ENCODE measurements at regions not wholly inside any gene's neighbourhood (a gene's known extent, or its start where the extent isn't known, plus 50 kb on each side); places are given as distances from the start of the nearest gene placed in this dataset.

GRCh38 chr5:93653716-93654115 lies 70.7 kb downstream of the NR2F1 start:
- no peak overlapping the region for H3K4me2 ChIP-seq (ENCODE audit: extremely low read depth, insufficient read depth, low read length)
- H3K9me3 ChIP-seq (ENCODE audit: control insufficient read depth, insufficient read depth, low read depth, low read length): no peaks in the 10 kb centered on the region
- DNase-seq (ENCODE audit: low read depth in 2 of 2): no peak
- H2AFZ ChIP-seq (ENCODE audit: low read length): no peak overlapping the region
- no peak overlapping the region for H3K9ac ChIP-seq (ENCODE audit: insufficient read depth, low read length)
- no peak overlapping the region for H3K27ac ChIP-seq (ENCODE audit: insufficient read depth, low read length)
- H4K20me1 ChIP-seq (ENCODE audit: control insufficient read depth, extremely low read depth, insufficient read depth, low read length): no peaks in the 10 kb centered on the region
- H3K4me1 ChIP-seq (ENCODE audit: control insufficient read depth, extremely low read depth, insufficient read depth, low read length): no peaks in the 10 kb centered on the region
- no peaks in the 10 kb centered on the region for H3K36me3 ChIP-seq (ENCODE audit: control insufficient read depth, insufficient read depth, low read length)
- H3K79me2 ChIP-seq (ENCODE audit: control insufficient read depth, insufficient read depth, low read length): no peaks in the 10 kb centered on the region
- no peak overlapping the region for H3K4me3 ChIP-seq (replicated peaks in 1 of 4; ENCODE audit: control extremely low read depth in 1 of 4, insufficient read depth in 1 of 4, low read depth in 3 of 4, low read length in 4 of 4)
- no peaks in the 10 kb centered on the region for H3K27me3 ChIP-seq (ENCODE audit: control insufficient read depth, insufficient read depth, low read length)
- TF ChIP-seq CTCF (conservative IDR thresholded peaks at IDR 0.05 in 1 of 2, IDR thresholded peaks at IDR 0.05 in 1 of 2; ENCODE audit: low read depth in 1 of 2, low read length in 2 of 2) (no peak), EZH2 (IDR thresholded peaks at IDR 0.05; ENCODE audit: low read length, missing control alignments) (no peak)

- no peak for TF ChIP-seq CTCF (conservative IDR thresholded peaks at IDR 0.05 in 1 of 2, IDR thresholded peaks at IDR 0.05 in 1 of 2; ENCODE audit: low read depth in 1 of 2, low read length in 2 of 2)
- TF ChIP-seq EZH2 (IDR thresholded peaks at IDR 0.05; ENCODE audit: low read length, missing control alignments): no peak
- Histone ChIP-seq H2AFZ (ENCODE audit: low read length) (no peak overlapping the region), H3K27me3 (ENCODE audit: control insufficient read depth, insufficient read depth, low read length) (no peaks in the 10 kb centered on the region), H3K9me3 (ENCODE audit: control insufficient read depth, insufficient read depth, low read depth, low read length) (no peaks in the 10 kb centered on the region), H3K79me2 (ENCODE audit: control insufficient read depth, insufficient read depth, low read length) (no peaks in the 10 kb centered on the region), H3K27ac (ENCODE audit: insufficient read depth, low read length) (no peak overlapping the region), H3K36me3 (ENCODE audit: control insufficient read depth, insufficient read depth, low read length) (no peaks in the 10 kb centered on the region), H3K4me2 (ENCODE audit: extremely low read depth, insufficient read depth, low read length) (no peak overlapping the region), H3K9ac (ENCODE audit: insufficient read depth, low read length) (no peak overlapping the region), H3K4me3 (replicated peaks in 1 of 4; ENCODE audit: control extremely low read depth in 1 of 4, insufficient read depth in 1 of 4, low read depth in 3 of 4, low read length in 4 of 4) (no peak overlapping the region), H3K4me1 (ENCODE audit: control insufficient read depth, extremely low read depth, insufficient read depth, low read length) (no peaks in the 10 kb centered on the region), H4K20me1 (ENCODE audit: control insufficient read depth, extremely low read depth, insufficient read depth, low read length) (no peaks in the 10 kb centered on the region)
- no peak for DNase-seq (ENCODE audit: low read depth in 2 of 2)
These were observed 66.3 kb downstream of the NR2F1 start for GRCh38 chr5:93649234-93649900.

- no peak overlapping the region for H3K9ac ChIP-seq (ENCODE audit: insufficient read depth, low read length)
- H3K9me3 ChIP-seq (ENCODE audit: control insufficient read depth, insufficient read depth, low read depth, low read length): no peaks in the 10 kb centered on the region
- no peak for DNase-seq (ENCODE audit: low read depth in 2 of 2)
- no peaks in the 10 kb centered on the region for H3K27me3 ChIP-seq (ENCODE audit: control insufficient read depth, insufficient read depth, low read length)
- no peak for TF ChIP-seq CTCF (conservative IDR thresholded peaks at IDR 0.05 in 1 of 2, IDR thresholded peaks at IDR 0.05 in 1 of 2; ENCODE audit: low read depth in 1 of 2, low read length in 2 of 2)
- no peak for TF ChIP-seq EZH2 (IDR thresholded peaks at IDR 0.05; ENCODE audit: low read length, missing control alignments)
- H3K4me2 ChIP-seq (ENCODE audit: extremely low read depth, insufficient read depth, low read length): no peak overlapping the region
- no peak overlapping the region for H3K4me3 ChIP-seq (replicated peaks in 1 of 4; ENCODE audit: control extremely low read depth in 1 of 4, insufficient read depth in 1 of 4, low read depth in 3 of 4, low read length in 4 of 4)
- H4K20me1 ChIP-seq (ENCODE audit: control insufficient read depth, extremely low read depth, insufficient read depth, low read length): no peaks in the 10 kb centered on the region
- no peaks in the 10 kb centered on the region for H3K4me1 ChIP-seq (ENCODE audit: control insufficient read depth, extremely low read depth, insufficient read depth, low read length)
- H3K27ac ChIP-seq (ENCODE audit: insufficient read depth, low read length): no peak overlapping the region
- no peaks in the 10 kb centered on the region for H3K79me2 ChIP-seq (ENCODE audit: control insufficient read depth, insufficient read depth, low read length)
- H3K36me3 ChIP-seq (ENCODE audit: control insufficient read depth, insufficient read depth, low read length): no peaks in the 10 kb centered on the region
- H2AFZ ChIP-seq (ENCODE audit: low read length): no peak overlapping the region
These were observed 61.7 kb downstream of the NR2F1 start for GRCh38 chr5:93644760-93645159.
